Gastroesophageal sphincter (tissue), 4 donors: ENCODE measurements at regions not wholly inside any gene's neighbourhood (a gene's known extent, or its start where the extent isn't known, plus 50 kb on each side); places are given as distances from the start of the nearest gene placed in this dataset.

Experiments used
- ATAC-seq: fragments of 150-250 bp; one replicate; pipeline ENCODE4 v1.9.1; 2016; ENCODE audit warnings: mild to moderate bottlenecking, moderate library complexity
- H3K27ac ChIP-seq, 4 donors: fragments of 200-600 bp; sonication (generic) in 3 of 4; 1 replicate in 3 of 4; 2 replicates in 1 of 4; pipeline ENCODE4 v1.5.1; 2016 to 2019
- H3K27me3 ChIP-seq: fragments of 200-600 bp; sonication (generic); one replicate; pipeline ENCODE4 v1.5.1; 2019
- H3K36me3 ChIP-seq, 2 donors: fragments of 200-600 bp; sonication (generic); one replicate each; pipeline ENCODE4 v1.5.1; 2019; ENCODE audit warnings: control low read depth in 1 of 2
- H3K4me1 ChIP-seq, 3 donors: fragments of 200-600 bp; sonication (generic); 1 replicate in 2 of 3; 2 replicates in 1 of 3; pipeline ENCODE4 v1.5.1; 2016 to 2019; ENCODE audit warnings: control low read depth in 2 of 3
- H3K4me3 ChIP-seq, 2 donors: fragments of 200-600 bp; sonication (generic); one replicate each; pipeline ENCODE4 v1.5.1; 2019; ENCODE audit warnings: mild to moderate bottlenecking in 1 of 2, moderate library complexity in 1 of 2
- H3K9me3 ChIP-seq, 3 donors: fragments of 200-600 bp; sonication (generic); one replicate each; pipeline ENCODE4 v1.5.1; 2017 to 2019; ENCODE audit warnings: control low read depth in 2 of 3
- EP300 ChIP-seq: sonication (generic); formaldehyde crosslinking; IDR thresholded peaks from one replicate; pipeline ENCODE4 v1.6.1; 2017; ENCODE audit warnings: antibody characterized with exemption, mild to moderate bottlenecking
- POLR2A ChIP-seq, 2 donors: fragments of 450-650 bp; IDR thresholded peaks; one replicate each; pipeline ENCODE4 v1.6.1; 2017; ENCODE audit warnings: antibody characterized with exemption in 2 of 2, mild to moderate bottlenecking in 2 of 2, moderate library complexity in 1 of 2
- POLR2AphosphoS5 ChIP-seq: sonication (generic); formaldehyde crosslinking; IDR thresholded peaks from one replicate; pipeline ENCODE4 v1.6.1; 2017; ENCODE audit warnings: antibody characterized with exemption
- WGBS, 2 donors: methylation state at CpG; one replicate each; pipeline ENCODE4 v1.1.5; 2018; ENCODE audit warnings: low coverage in 1 of 2; 5-methylcytosine and 5-hydroxymethylcytosine counted together
- TF ChIP-seq, protein P1 (sequence below), 4 experiments: fragments of 200-600 bp in 2 of 4; fragments of 450-650 bp in 2 of 4; sonication (generic) in 1 of 4; IDR thresholded peaks; one replicate each; pipeline ENCODE4 v1.5.1; 2017 to 2019; ENCODE audit warnings: antibody characterized with exemption in 4 of 4, mild to moderate bottlenecking in 2 of 4, moderate library complexity in 2 of 4

DNA sequence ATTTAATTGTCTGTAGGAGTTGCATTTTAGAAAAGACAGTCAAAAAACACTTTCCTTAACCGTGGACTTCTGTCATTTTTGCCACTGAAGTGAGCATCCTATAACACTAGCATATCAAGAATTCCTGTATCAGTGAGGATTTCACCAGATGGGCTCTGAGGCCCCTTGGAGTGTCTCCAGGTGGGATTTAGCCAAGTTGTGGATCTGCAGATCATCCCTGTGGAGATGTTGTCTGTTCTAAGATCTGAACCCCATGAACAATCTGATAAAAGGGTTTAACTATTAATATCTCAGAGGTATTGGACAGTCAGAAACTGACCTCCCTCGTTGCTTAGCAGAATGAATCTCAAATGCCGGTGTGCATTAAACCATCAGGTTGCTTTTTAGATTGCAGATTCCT is 165.0 kb upstream of the SRRM4 start:
- H3K9me3 ChIP-seq: peaks cover 0 to 9% (median 0%) of the 10 kb centered on the region in 3 donors
- H3K4me1 ChIP-seq: no peaks in the 10 kb centered on the region
- no peak overlapping the region for H3K4me3 ChIP-seq
- 62 to 67% methylated on average over 3 of the region's 3 CpGs for WGBS, 2 donors
- H3K36me3 ChIP-seq: no peaks in the 10 kb centered on the region
- no peak overlapping the region for H3K27ac ChIP-seq
- ATAC-seq: no peak
- TF ChIP-seq POLR2A (IDR thresholded peaks at IDR 0.05) (no peak), EP300 (no peak), POLR2AphosphoS5 (no peak)
- TF ChIP-seq, protein P1, sequence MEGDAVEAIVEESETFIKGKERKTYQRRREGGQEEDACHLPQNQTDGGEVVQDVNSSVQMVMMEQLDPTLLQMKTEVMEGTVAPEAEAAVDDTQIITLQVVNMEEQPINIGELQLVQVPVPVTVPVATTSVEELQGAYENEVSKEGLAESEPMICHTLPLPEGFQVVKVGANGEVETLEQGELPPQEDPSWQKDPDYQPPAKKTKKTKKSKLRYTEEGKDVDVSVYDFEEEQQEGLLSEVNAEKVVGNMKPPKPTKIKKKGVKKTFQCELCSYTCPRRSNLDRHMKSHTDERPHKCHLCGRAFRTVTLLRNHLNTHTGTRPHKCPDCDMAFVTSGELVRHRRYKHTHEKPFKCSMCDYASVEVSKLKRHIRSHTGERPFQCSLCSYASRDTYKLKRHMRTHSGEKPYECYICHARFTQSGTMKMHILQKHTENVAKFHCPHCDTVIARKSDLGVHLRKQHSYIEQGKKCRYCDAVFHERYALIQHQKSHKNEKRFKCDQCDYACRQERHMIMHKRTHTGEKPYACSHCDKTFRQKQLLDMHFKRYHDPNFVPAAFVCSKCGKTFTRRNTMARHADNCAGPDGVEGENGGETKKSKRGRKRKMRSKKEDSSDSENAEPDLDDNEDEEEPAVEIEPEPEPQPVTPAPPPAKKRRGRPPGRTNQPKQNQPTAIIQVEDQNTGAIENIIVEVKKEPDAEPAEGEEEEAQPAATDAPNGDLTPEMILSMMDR (IDR thresholded peaks at IDR 0.05): no peak
- H3K27me3 ChIP-seq: peaks cover 10% of the 10 kb centered on the region

DNA sequence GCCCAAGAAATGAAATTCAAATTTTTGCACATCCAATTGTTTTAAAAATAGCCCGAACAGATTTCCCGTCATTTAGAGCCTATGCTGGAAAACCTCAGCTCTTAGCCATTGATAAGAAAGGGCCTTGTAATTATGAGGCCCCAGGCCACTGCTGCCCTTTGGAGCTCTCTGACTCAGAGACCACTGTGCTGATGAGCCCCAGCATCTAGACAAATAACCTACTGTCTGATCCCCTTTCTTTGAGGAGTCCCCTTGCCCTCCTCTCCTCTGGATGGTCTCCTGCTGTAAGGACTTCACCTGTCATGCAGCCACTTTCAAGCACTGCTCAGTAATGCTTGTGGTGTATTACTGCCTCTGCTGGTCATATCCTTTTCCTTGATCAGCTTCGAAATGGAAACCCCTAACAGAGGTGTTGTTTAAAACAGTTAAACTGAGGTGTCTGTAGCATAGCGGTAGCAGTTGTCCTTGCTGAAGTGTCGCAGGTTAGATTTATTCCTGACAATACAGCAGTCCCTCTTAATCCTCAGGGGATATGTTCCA is 159.9 kb upstream of the SRRM4 start:
- 76 to 84% methylated on average over 2 to 5 of the region's 5 CpGs for WGBS, 2 donors
- no peak overlapping the region for H3K27ac ChIP-seq

DNA sequence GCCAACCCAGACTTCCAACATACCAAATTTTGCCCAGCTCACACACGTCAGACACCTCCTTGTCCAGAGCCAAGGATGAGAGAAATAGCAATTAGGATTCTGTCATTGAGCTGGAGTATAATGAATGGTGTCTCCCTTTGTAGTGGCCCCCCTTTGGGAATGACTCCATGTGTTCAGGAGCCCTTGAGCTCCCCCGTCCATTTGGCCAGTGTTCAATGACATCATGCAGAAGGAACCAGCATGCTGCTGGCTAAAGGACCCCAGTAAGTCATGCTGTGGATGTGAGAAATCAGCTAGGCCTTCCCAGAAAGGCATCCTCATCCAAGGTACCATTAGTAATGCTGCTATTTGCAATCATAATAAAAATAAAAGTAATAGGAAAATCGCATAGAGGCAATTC is 158.8 kb upstream of the SRRM4 start:
- ATAC-seq: no peak
- H3K9me3 ChIP-seq: no peaks in the 10 kb centered on the region
- TF ChIP-seq POLR2AphosphoS5 (no peak), EP300 (no peak), POLR2A (IDR thresholded peaks at IDR 0.05) (no peak)
- TF ChIP-seq, protein P1 (IDR thresholded peaks at IDR 0.05): no peak
- no peaks in the 10 kb centered on the region for H3K4me1 ChIP-seq
- H3K27ac ChIP-seq: no peak overlapping the region
- H3K27me3 ChIP-seq: no peaks in the 10 kb centered on the region
- WGBS, 2 donors: 93 to 100% methylated on average over 1 of the region's 3 CpGs
- no peaks in the 10 kb centered on the region for H3K36me3 ChIP-seq
- no peak overlapping the region for H3K4me3 ChIP-seq

More for the DNA sequence above, 159.9 kb upstream of the SRRM4 start:
- H3K4me3 ChIP-seq: no peak overlapping the region
- H3K27me3 ChIP-seq: peaks cover 4% of the 10 kb centered on the region
- no peak for ATAC-seq
- no peaks in the 10 kb centered on the region for H3K36me3 ChIP-seq
- no peaks in the 10 kb centered on the region for H3K4me1 ChIP-seq
- H3K9me3 ChIP-seq: peaks cover 0 to 8% (median 0%) of the 10 kb centered on the region in 3 donors
- TF ChIP-seq EP300 (no peak), POLR2AphosphoS5 (no peak), POLR2A (IDR thresholded peaks at IDR 0.05) (no peak)
- TF ChIP-seq, protein P1 (IDR thresholded peaks at IDR 0.05): no peak

DNA sequence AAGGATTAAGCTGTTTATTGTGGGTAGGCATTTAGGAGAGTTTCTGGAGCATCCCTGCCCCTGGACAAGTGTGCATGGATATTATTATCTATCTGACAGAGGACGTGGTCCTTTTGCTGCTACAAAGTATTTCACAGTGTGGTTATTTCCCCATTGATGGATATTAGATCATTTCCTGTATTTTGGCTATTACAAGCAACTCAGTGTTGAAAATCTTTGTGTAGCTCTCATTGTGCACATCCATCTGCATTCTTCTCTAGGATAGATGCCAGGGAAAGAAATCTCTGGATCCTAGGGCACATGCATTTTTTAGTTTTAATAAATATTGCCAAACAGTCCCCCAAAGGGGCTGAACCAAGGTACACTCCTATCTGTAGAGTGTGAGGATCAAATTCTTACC is 154.3 kb upstream of the SRRM4 start:
- TF ChIP-seq POLR2AphosphoS5 (no peak), POLR2A (IDR thresholded peaks at IDR 0.05) (no peak), EP300 (no peak)
- H3K4me1 ChIP-seq: no peaks in the 10 kb centered on the region
- no peak overlapping the region for H3K27ac ChIP-seq
- no peaks in the 10 kb centered on the region for H3K27me3 ChIP-seq
- no peaks in the 10 kb centered on the region for H3K36me3 ChIP-seq
- no peak for ATAC-seq
- no peak overlapping the region for H3K4me3 ChIP-seq
- WGBS, 2 donors: 40 to 60% methylated on average over 1 of the region's 1 CpG
- no peaks in the 10 kb centered on the region for H3K9me3 ChIP-seq

DNA sequence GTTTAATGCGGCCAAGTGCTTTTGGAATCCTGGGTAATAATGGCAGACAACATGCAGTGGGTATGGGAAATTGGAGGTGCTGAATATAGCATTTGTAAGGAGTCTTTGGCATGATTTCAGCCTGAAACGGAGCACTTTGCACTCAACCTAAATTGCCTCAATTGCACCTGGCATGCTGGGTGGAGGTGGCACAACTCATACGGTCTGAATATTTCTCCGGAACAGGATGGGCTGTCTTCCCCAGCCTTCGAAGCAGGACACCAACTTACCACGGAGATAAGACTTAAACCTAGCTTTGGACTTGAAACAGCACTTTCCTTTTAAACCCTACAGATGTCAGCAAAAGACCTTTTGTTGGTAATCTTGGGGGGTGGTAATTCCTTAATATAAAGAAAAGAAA is 153.7 kb upstream of the SRRM4 start:
- H3K4me3 ChIP-seq: no peak overlapping the region
- H3K36me3 ChIP-seq: no peaks in the 10 kb centered on the region
- WGBS, 2 donors: 74 to 80% methylated on average over 3 to 6 of the region's 6 CpGs
- no peak for TF ChIP-seq POLR2A (IDR thresholded peaks at IDR 0.05)
- no peak for TF ChIP-seq POLR2AphosphoS5
- TF ChIP-seq, protein P1 (IDR thresholded peaks at IDR 0.05): no peak
- no peak for TF ChIP-seq EP300
- no peak overlapping the region for H3K27ac ChIP-seq
- H3K9me3 ChIP-seq: no peaks in the 10 kb centered on the region
- ATAC-seq: no peak
- no peaks in the 10 kb centered on the region for H3K4me1 ChIP-seq
- no peaks in the 10 kb centered on the region for H3K27me3 ChIP-seq
